ENCODE measurements at regions not wholly inside any gene's neighbourhood (a gene's known extent, or its start where the extent isn't known, plus 50 kb on each side); places are given as distances from the start of the nearest gene placed in this dataset.

DNA sequence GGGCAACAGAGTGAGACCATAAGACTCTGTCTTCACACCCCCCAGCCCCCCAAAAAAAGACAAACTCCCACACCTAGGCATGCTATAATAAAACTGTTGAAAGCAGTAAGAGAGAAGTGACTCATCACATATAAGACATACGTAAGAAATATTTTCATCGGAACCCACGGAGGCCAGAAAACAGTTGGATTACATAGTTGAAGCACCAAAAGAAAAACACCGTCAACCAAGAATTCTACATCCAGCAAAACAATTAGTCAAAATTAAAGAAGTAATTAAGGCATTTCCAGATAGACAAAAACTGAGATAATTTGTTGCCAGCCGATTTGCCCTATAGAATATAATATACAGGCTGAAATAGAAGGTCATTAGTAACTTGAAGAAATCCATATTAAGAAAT is 128.7 kb downstream of the VAPA start:
- H3K9ac ChIP-seq (ENCODE audit: insufficient read length, low read depth) = no peak overlapping the region
- TF ChIP-seq YY1 (IDR thresholded peaks at IDR 0.05; ENCODE audit: insufficient read depth, insufficient read length) (no peak), ZNF274 (IDR thresholded peaks at IDR 0.05; ENCODE audit: low read depth, low read length) (no peak), SUZ12 (IDR thresholded peaks at IDR 0.05; ENCODE audit: extremely low read depth, insufficient read depth, insufficient read length) (no peak)
- DNase-seq (ENCODE audit: low read depth, low spot score) = no peak
- H3K27me3 ChIP-seq (ENCODE audit: insufficient read depth, insufficient read length) = no peaks in the 10 kb centered on the region
- no peaks in the 10 kb centered on the region for H3K36me3 ChIP-seq (ENCODE audit: insufficient read depth, insufficient read length, low read length)
- no peak overlapping the region for H3K4me3 ChIP-seq (ENCODE audit: insufficient read length, low read depth)
- peaks cover 2% of the 10 kb centered on the region for H3K4me1 ChIP-seq (ENCODE audit: insufficient read depth, insufficient read length)
- H3K9me3 ChIP-seq (ENCODE audit: insufficient read depth, low read length) = peaks cover 27% of the 10 kb centered on the region

DNA sequence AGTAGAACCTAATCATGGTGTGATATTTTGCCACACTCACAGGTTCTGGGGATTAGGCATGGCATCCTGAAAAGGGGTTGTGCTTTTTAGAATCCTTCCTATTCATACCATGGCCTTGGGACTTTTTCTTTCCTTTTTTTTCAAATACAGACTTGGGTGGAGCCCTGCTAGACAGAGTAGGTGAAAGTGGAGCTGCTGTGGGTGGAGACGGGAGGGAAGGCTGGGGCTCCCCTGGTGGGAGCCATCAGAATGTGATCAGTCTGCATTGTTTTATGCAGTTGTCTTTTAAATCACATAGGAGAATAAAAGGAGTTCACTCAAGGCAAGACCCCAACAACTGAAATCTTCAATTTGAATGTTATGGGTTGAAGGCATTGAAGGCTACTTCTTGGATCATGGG is 130.2 kb downstream of the VAPA start:
- H3K27me3 ChIP-seq (ENCODE audit: insufficient read depth, insufficient read length) = no peaks in the 10 kb centered on the region
- H3K36me3 ChIP-seq (ENCODE audit: insufficient read depth, insufficient read length, low read length) = no peaks in the 10 kb centered on the region
- peaks cover 2% of the 10 kb centered on the region for H3K4me1 ChIP-seq (ENCODE audit: insufficient read depth, insufficient read length)
- TF ChIP-seq YY1 (IDR thresholded peaks at IDR 0.05; ENCODE audit: insufficient read depth, insufficient read length) = no peak
- no peak for TF ChIP-seq ZNF274 (IDR thresholded peaks at IDR 0.05; ENCODE audit: low read depth, low read length)
- no peak for TF ChIP-seq SUZ12 (IDR thresholded peaks at IDR 0.05; ENCODE audit: extremely low read depth, insufficient read depth, insufficient read length)
- no peak overlapping the region for H3K4me3 ChIP-seq (ENCODE audit: insufficient read length, low read depth)
- H3K9me3 ChIP-seq (ENCODE audit: insufficient read depth, low read length) = peaks cover 27% of the 10 kb centered on the region
- DNase-seq (ENCODE audit: low read depth, low spot score) = no peak
- H3K9ac ChIP-seq (ENCODE audit: insufficient read length, low read depth) = no peak overlapping the region

- Histone ChIP-seq H3K27me3 (ENCODE audit: insufficient read depth, insufficient read length) (no peaks in the 10 kb centered on the region), H3K4me1 (ENCODE audit: insufficient read depth, insufficient read length) (peaks cover 2% of the 10 kb centered on the region), H3K9me3 (ENCODE audit: insufficient read depth, low read length) (peaks cover 27% of the 10 kb centered on the region), H3K4me3 (ENCODE audit: insufficient read length, low read depth) (no peak overlapping the region), H3K36me3 (ENCODE audit: insufficient read depth, insufficient read length, low read length) (no peaks in the 10 kb centered on the region), H3K9ac (ENCODE audit: insufficient read length, low read depth) (no peak overlapping the region)
- TF ChIP-seq SUZ12 (IDR thresholded peaks at IDR 0.05; ENCODE audit: extremely low read depth, insufficient read depth, insufficient read length) (no peak), YY1 (IDR thresholded peaks at IDR 0.05; ENCODE audit: insufficient read depth, insufficient read length) (no peak), ZNF274 (IDR thresholded peaks at IDR 0.05; ENCODE audit: low read depth, low read length) (no peak)
- DNase-seq (ENCODE audit: low read depth, low spot score) = no peak
Measured at GRCh38 chr18:10045296-10045891, 131.6 kb downstream of the VAPA start.

- TF ChIP-seq YY1 (IDR thresholded peaks at IDR 0.05; ENCODE audit: insufficient read depth, insufficient read length) (no peak), ZNF274 (IDR thresholded peaks at IDR 0.05; ENCODE audit: low read depth, low read length) (no peak), SUZ12 (IDR thresholded peaks at IDR 0.05; ENCODE audit: extremely low read depth, insufficient read depth, insufficient read length) (no peak)
- H3K4me3 ChIP-seq (ENCODE audit: insufficient read length, low read depth) = no peak overlapping the region
Measured at GRCh38 chr18:10046178-10046807, 132.5 kb downstream of the VAPA start.

GRCh38 chr18:10047237-10047636 is 133.4 kb downstream of the VAPA start:
- no peak for TF ChIP-seq YY1 (IDR thresholded peaks at IDR 0.05; ENCODE audit: insufficient read depth, insufficient read length)
- no peak for TF ChIP-seq ZNF274 (IDR thresholded peaks at IDR 0.05; ENCODE audit: low read depth, low read length)
- no peak for TF ChIP-seq SUZ12 (IDR thresholded peaks at IDR 0.05; ENCODE audit: extremely low read depth, insufficient read depth, insufficient read length)
- H3K9ac ChIP-seq (ENCODE audit: insufficient read length, low read depth) = no peak overlapping the region
- H3K27me3 ChIP-seq (ENCODE audit: insufficient read depth, insufficient read length) = no peaks in the 10 kb centered on the region
- H3K4me3 ChIP-seq (ENCODE audit: insufficient read length, low read depth) = no peak overlapping the region
- no peak for DNase-seq (ENCODE audit: low read depth, low spot score)
- peaks cover 2% of the 10 kb centered on the region for H3K4me1 ChIP-seq (ENCODE audit: insufficient read depth, insufficient read length)
- peaks cover 17% of the 10 kb centered on the region for H3K9me3 ChIP-seq (ENCODE audit: insufficient read depth, low read length)
- no peaks in the 10 kb centered on the region for H3K36me3 ChIP-seq (ENCODE audit: insufficient read depth, insufficient read length, low read length)

More at GRCh38 chr18:10046178-10046807, 132.5 kb downstream of the VAPA start:
- no peak for DNase-seq (ENCODE audit: low read depth, low spot score)
- peaks cover 26% of the 10 kb centered on the region for H3K9me3 ChIP-seq (ENCODE audit: insufficient read depth, low read length)
- no peaks in the 10 kb centered on the region for H3K27me3 ChIP-seq (ENCODE audit: insufficient read depth, insufficient read length)
- H3K4me1 ChIP-seq (ENCODE audit: insufficient read depth, insufficient read length) = peaks cover 2% of the 10 kb centered on the region
- no peak overlapping the region for H3K9ac ChIP-seq (ENCODE audit: insufficient read length, low read depth)
- no peaks in the 10 kb centered on the region for H3K36me3 ChIP-seq (ENCODE audit: insufficient read depth, insufficient read length, low read length)

- Histone ChIP-seq H3K9ac (ENCODE audit: insufficient read length, low read depth) (no peak overlapping the region), H3K27me3 (ENCODE audit: insufficient read depth, insufficient read length) (no peaks in the 10 kb centered on the region), H3K4me1 (ENCODE audit: insufficient read depth, insufficient read length) (peaks cover 2% of the 10 kb centered on the region), H3K4me3 (ENCODE audit: insufficient read length, low read depth) (no peak overlapping the region), H3K36me3 (ENCODE audit: insufficient read depth, insufficient read length, low read length) (no peaks in the 10 kb centered on the region), H3K9me3 (ENCODE audit: insufficient read depth, low read length) (no peaks in the 10 kb centered on the region)
- no peak for DNase-seq (ENCODE audit: low read depth, low spot score)
- TF ChIP-seq ZNF274 (IDR thresholded peaks at IDR 0.05; ENCODE audit: low read depth, low read length) (no peak), YY1 (IDR thresholded peaks at IDR 0.05; ENCODE audit: insufficient read depth, insufficient read length) (no peak), SUZ12 (IDR thresholded peaks at IDR 0.05; ENCODE audit: extremely low read depth, insufficient read depth, insufficient read length) (no peak)
Measured at GRCh38 chr18:10049747-10050146, 135.9 kb downstream of the VAPA start.

DNA sequence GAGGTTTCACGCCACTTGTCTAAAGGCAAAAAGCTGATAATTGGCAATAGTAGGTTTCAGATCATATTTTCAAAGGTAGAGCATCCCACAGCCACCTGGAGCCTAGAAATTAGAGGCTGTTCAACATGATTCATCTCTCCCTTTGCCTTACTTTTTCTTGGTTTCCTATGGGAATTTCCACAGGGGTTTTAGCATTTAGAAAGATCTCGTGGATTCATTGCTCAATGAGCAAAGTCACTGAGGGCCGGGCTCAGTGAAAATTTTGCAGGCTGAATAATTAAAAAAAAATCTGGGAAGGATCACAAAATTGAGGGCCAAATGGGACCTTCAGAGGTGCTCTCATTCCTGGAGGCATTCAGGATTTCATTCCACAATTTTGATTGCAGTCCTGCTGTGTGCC is 137.1 kb downstream of the VAPA start:
- Histone ChIP-seq H3K9me3 (ENCODE audit: insufficient read depth, low read length) (no peaks in the 10 kb centered on the region), H3K4me1 (ENCODE audit: insufficient read depth, insufficient read length) (no peaks in the 10 kb centered on the region), H3K4me3 (ENCODE audit: insufficient read length, low read depth) (no peak overlapping the region), H3K27me3 (ENCODE audit: insufficient read depth, insufficient read length) (no peaks in the 10 kb centered on the region), H3K36me3 (ENCODE audit: insufficient read depth, insufficient read length, low read length) (no peaks in the 10 kb centered on the region), H3K9ac (ENCODE audit: insufficient read length, low read depth) (no peak overlapping the region)
- DNase-seq (ENCODE audit: low read depth, low spot score) = no peak
- TF ChIP-seq SUZ12 (IDR thresholded peaks at IDR 0.05; ENCODE audit: extremely low read depth, insufficient read depth, insufficient read length) = no peak
- no peak for TF ChIP-seq YY1 (IDR thresholded peaks at IDR 0.05; ENCODE audit: insufficient read depth, insufficient read length)
- no peak for TF ChIP-seq ZNF274 (IDR thresholded peaks at IDR 0.05; ENCODE audit: low read depth, low read length)
